ENCODE measurements at regions not wholly inside any gene's neighbourhood (a gene's known extent, or its start where the extent isn't known, plus 50 kb on each side); places are given as distances from the start of the nearest gene placed in this dataset.

GRCh38 chr6:90870561-90870960 is 283.7 kb upstream of the MAP3K7 start:
- no peak overlapping the region for H2AK5ac ChIP-seq (ENCODE audit: low read depth, low read length)
- no peak overlapping the region for H3K27ac ChIP-seq (ENCODE audit: low read depth, low read length)
- no peak overlapping the region for H3K4me2 ChIP-seq (ENCODE audit: insufficient read depth in 1 of 2, low read depth in 2 of 2, low read length in 2 of 2)
- H3K18ac ChIP-seq (ENCODE audit: extremely low read depth, low read length): no peak overlapping the region
- ChIA-PET POLR2A (ENCODE audit: partially characterized antibody) (no interaction called here), CTCF (ENCODE audit: partially characterized antibody) (no interaction called here)
- no peak overlapping the region for H3K56ac ChIP-seq (replicated peaks; ENCODE audit: insufficient read length, low read depth, low read length)
- H3K36me3 ChIP-seq (ENCODE audit: control insufficient read depth in 2 of 4, insufficient read depth in 4 of 4, low read length in 3 of 4): no peaks in the 10 kb centered on the region
- no peak overlapping the region for H2BK15ac ChIP-seq (ENCODE audit: low read length)
- H3K14ac ChIP-seq (ENCODE audit: insufficient read length): no peak overlapping the region
- no peak overlapping the region for H3K23ac ChIP-seq (ENCODE audit: insufficient read length)
- peaks cover 0 to 1% (median 0%) of the 10 kb centered on the region in 4 experiments; a peak in 1 of 7 replicates for H3K27me3 ChIP-seq (replicated peaks in 1 of 4; ENCODE audit: control insufficient read depth in 3 of 4, extremely low read depth in 1 of 4, insufficient read depth in 3 of 4, low read length in 3 of 4)
- H3K79me2 ChIP-seq (ENCODE audit: control insufficient read depth in 1 of 2, insufficient read depth in 2 of 2, low read length in 2 of 2): no peaks in the 10 kb centered on the region
- H3K4ac ChIP-seq (replicated peaks; ENCODE audit: insufficient read length, low read depth, low read length): no peak overlapping the region
- DNase-seq (ENCODE audit: low read depth in 1 of 2, low spot score in 2 of 2) (no peak), FAIRE-seq (no peak)
- H2BK120ac ChIP-seq (replicated peaks; ENCODE audit: low read depth, low read length): no peak overlapping the region
- H3K4me3 ChIP-seq (ENCODE audit: extremely low read depth in 1 of 4, insufficient read depth in 2 of 4, low read depth in 3 of 4, low read length in 4 of 4): no peak overlapping the region
- no peaks in the 10 kb centered on the region for H3K4me1 ChIP-seq (replicated peaks in 1 of 4; ENCODE audit: control insufficient read depth in 3 of 4, insufficient read depth in 4 of 4, low read length in 3 of 4)
- WGBS, 2 experiments (ENCODE audit: extremely low coverage in 1 of 2, insufficient coverage in 1 of 2, insufficient read length in 1 of 2, insufficient replicate concordance in 2 of 2, low coverage in 1 of 2, low lambda C conversion rate in 2 of 2, missing lambda C conversion rate in 1 of 2): 83% methylated on average over 1 of the region's 1 CpG; no CpG with 5 or more reads in 1 of the 2 experiments
- no peak overlapping the region for H2BK20ac ChIP-seq (ENCODE audit: low read length)
- H3K23me2 ChIP-seq (ENCODE audit: low read depth, low read length): no peaks in the 10 kb centered on the region; the same call in 1 of the 2 replicates
- no peak overlapping the region for H4K91ac ChIP-seq (replicated peaks; ENCODE audit: insufficient read length, low read length)
- no peaks in the 10 kb centered on the region for H3K79me1 ChIP-seq (ENCODE audit: low read depth, low read length)
- no peak overlapping the region for H4K5ac ChIP-seq (ENCODE audit: insufficient read length, low read depth, low read length)
- H3K9me3 ChIP-seq (ENCODE audit: insufficient read depth in 2 of 2, low read depth in 1 of 2, low read length in 1 of 2): no peaks in the 10 kb centered on the region
- H2BK5ac ChIP-seq (ENCODE audit: low read depth, low read length): no peak overlapping the region
- no peak overlapping the region for H2AFZ ChIP-seq (ENCODE audit: low read length)
- no peak overlapping the region for H4K8ac ChIP-seq (ENCODE audit: extremely low read depth, insufficient read depth, low read length)
- H3K9ac ChIP-seq (replicated peaks in 1 of 4; ENCODE audit: extremely low read depth in 1 of 4, low read depth in 3 of 4, low read length in 3 of 4): no peak overlapping the region
- no peaks in the 10 kb centered on the region for H4K20me1 ChIP-seq (replicated peaks in 1 of 2; ENCODE audit: control insufficient read depth in 1 of 2, insufficient read depth in 2 of 2, low read length in 2 of 2)
- no peak overlapping the region for H2BK12ac ChIP-seq (ENCODE audit: low read depth, low read length)
- TF ChIP-seq RXRA (IDR thresholded peaks at IDR 0.05; ENCODE audit: insufficient read depth, low read depth, low read length) (no peak), RNF2 (IDR thresholded peaks at IDR 0.05; ENCODE audit: borderline replicate concordance, low read depth, low read length, missing control alignments, poor library complexity, severe bottlenecking) (no peak), ZNF274 (IDR thresholded peaks at IDR 0.05; ENCODE audit: borderline replicate concordance, extremely low read depth, low read length) (no peak), EGR1 (IDR thresholded peaks at IDR 0.05; ENCODE audit: borderline replicate concordance, low read depth, low read length) (no peak), KDM4A (IDR thresholded peaks at IDR 0.05; ENCODE audit: low read depth, low read length, severe bottlenecking) (no peak), CBX5 (IDR thresholded peaks at IDR 0.05; ENCODE audit: low read depth, low read length) (no peak), NRF1 (IDR thresholded peaks at IDR 0.05; ENCODE audit: low read depth, low read length) (no peak), BACH1 (IDR thresholded peaks at IDR 0.05; ENCODE audit: low read length) (no peak), ATF3 (IDR thresholded peaks at IDR 0.05; ENCODE audit: insufficient read depth, low read depth, low read length) (no peak), EZH2 (IDR thresholded peaks at IDR 0.05; ENCODE audit: low read depth, low read length, severe bottlenecking) (no peak), HDAC6 (IDR thresholded peaks at IDR 0.05; ENCODE audit: low read depth, low read length) (no peak), SUZ12 (IDR thresholded peaks at IDR 0.05; ENCODE audit: low read length) (no peak)
- TF ChIP-seq, protein P1, sequence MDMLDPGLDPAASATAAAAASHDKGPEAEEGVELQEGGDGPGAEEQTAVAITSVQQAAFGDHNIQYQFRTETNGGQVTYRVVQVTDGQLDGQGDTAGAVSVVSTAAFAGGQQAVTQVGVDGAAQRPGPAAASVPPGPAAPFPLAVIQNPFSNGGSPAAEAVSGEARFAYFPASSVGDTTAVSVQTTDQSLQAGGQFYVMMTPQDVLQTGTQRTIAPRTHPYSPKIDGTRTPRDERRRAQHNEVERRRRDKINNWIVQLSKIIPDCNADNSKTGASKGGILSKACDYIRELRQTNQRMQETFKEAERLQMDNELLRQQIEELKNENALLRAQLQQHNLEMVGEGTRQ (IDR thresholded peaks at IDR 0.05; ENCODE audit: low read length): no peak

Measured in H1 (cell line).